HG03460 (cell line): ENCODE measurements at regions not wholly inside any gene's neighbourhood (a gene's known extent, or its start where the extent isn't known, plus 50 kb on each side); places are given as distances from the start of the nearest gene placed in this dataset.

Experiments
- ATAC-seq: cut with Tn5 transposase; IDR thresholded peaks from one replicate; pipeline ENCODE4 v1.9.1; 2021; ENCODE audit not compliant: unreplicated experiment

DNA sequence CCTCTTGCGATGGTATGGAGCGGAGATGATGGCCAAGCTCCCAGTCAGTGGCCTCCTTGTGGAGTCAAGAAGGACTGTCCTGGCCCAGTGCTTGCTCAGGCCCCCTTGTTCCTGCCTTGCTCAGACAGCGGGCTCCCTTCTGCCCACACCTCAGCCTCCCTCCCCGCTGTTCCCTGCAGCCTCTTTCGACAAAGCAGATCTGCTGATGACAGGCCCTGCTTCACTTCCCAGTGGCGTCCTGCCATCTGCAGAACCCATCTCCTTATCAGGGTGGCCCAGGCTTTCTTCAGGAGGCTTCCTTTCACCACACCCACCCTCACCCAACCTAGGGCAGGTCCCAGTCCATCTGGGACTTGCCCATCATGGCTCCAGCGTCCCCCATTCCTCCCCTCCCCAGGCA is 80.0 kb downstream of the CLDN34 start:
- ATAC-seq, result no peak

DNA sequence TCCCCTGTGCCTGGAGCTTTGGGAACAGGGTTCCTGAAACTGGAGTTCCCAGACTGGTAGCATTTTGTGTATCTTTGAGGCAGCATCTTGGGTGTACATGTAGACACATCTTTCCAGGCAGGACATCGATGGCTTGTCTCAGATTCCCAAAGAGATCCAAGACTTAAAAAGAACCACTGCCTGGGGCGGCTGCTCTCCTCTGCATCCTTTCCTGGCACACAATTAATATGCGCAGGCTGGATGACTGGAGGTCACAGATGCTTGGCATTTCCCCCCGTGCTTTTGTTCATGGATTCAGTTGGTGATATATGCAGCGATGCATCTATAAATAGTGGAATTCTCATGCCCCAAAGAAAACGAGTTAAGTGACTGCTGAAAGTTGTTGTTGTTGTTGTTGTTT is 80.5 kb downstream of the CLDN34 start:
- no peak for ATAC-seq

DNA sequence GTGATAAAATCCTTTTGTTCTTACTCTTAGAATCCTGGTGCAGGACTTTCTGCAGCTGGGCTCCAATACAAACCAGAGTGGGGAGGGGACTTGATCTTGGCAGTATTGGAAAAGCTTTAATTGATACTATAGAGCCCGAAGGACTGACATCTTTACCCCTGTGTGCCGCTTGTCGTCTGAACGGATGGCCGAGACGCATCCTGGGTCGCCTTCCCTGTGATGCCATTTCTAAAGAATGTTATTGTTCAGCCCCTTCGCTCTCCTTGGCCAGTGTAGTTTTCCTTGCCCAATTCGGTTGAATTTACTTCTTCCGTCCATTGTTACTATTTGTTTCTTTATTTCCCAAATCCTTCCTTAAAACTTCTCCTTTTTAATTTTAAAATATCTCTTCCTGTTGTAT is 80.9 kb downstream of the CLDN34 start:
- ATAC-seq, result no peak

DNA sequence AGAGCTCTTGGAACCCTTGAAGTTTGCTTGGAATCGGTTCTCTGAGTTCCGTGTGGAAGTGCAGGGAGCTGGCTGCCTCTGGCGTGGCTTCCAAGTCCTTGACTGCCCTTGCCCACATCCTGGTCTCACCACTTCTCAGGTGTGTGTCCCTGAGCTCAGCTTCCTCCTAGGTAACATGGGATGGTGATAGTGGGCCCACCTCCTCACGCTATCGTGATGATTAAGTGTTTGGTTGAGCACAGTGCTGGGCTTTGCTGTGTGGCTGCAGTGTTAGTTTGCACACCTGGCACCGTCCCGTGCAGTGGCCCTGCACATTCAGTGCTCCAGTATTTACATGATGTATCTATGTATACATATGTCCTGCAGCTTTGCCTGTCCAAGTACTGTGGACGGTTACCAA is 81.5 kb downstream of the CLDN34 start:
- no peak for ATAC-seq

DNA sequence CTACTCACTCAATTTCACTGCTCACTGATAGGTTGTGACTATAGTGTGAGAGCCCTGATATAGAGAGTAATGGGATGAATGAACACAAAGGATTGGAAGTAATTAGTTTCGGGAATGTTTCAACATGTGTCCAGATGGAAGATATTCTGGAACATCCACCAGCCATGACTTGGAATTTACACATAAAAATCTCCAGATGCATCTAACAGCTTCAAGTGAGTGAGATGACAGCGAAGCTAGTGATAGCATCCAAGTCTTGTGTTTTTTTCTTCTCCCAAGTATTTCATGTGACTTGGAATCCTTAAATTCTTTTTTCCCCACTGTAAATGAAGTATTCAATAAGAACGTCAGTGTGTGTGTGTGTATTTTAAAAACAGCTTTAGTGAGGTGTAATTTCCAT is 82.1 kb downstream of the CLDN34 start:
- no peak for ATAC-seq

DNA sequence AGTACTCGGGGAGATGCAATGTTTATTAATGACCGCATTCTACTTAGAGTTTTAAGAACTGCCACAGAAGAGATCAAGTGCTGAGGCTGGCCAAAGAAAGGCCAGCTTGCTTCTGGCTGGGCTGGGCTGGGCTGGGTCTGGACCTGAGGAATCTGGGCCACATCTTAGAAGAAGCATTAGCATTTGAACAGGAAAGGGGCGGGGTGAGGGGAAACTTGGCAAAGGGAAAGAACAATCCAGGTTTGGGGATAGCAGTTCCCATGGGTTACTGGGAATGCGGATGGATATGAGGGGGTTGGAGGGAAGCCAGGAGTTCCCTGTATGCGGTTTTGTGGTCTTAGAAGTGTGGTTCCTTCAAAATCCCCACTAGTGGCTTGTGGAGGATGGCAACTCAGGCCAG is 83.3 kb downstream of the CLDN34 start:
- no peak for ATAC-seq

DNA sequence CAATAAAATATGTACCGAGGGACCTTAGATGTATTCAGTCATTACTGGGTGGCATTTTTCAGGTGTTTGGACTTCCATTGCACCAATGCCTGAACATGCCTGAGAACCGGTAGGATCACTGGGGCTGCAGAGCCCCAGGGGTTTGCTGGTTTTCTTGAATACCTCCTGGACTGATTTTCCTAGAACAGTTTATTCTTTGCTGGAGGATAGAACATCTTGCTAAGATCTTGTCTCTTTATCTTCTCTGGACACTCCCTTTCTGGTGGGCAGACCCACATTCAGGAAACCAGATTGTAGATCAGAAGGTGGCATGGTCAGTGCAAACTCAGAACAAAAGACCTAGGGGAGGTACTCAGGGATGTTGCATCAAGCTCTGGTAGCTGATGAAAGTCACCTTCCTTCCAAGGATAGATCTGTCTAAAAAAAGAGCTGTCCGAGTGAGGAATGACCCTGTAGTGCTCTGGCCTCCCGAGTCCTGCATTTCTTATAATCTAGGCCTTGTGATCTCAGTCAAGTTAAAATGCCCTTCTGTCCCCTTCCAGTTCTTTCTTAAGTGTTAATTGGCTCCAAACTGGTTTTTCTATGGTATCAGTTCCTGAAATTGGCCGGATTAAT is 84.8 kb downstream of the CLDN34 start:
- ATAC-seq, result no peak

DNA sequence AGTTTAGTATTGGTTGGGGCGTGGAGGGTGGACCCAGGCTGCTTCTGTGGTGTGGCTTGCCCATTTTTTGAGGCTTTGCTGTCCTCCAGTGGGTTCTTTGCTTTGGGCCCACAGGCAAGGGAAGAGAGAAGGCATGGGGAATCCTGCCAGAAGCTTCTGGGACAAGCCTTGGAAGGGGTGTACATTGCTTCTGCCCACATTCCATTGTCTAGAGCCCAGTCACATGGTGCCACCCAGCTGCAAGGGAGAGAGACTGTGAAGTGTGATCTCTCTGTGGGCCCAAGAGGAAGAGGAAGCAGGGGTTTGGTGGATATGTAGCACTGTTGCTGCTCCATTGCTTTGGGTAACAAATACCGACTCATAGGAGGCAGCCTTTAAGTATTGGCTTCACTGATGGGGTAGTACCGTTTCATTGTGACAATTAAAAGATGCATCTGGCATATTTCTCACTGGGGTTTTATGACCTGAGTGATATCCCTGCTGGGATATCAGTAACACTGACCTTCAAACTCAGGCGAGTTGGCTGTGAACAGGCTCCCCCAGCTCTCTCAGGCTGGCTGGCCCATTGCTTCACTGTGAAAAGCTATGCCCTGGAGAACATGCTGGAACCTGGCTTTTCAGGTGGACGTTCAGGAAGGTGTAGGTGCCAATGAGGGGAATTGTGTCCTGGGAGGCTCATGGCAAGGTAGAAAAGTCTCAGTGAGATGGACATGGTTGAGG is 85.9 kb downstream of the CLDN34 start:
- ATAC-seq, result no peak

DNA sequence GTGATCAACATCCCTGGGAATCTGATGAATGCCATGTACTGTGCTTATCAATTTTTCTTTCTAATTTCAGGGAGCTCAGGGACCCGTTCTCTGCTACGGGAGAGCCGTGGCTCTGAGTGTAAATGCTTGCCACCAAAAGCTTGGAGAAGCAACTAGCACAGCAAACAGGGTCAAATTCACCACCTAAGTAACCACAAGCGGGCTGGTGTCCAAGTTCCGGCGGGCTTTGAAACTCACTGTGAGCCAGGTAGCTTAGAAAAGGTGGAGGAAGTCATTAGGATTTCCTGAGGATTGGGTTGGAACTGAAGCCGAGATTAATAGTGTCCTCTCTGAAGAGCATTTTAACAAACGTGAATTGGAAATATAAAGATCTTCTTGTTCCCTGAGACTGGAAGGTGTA is 87.2 kb downstream of the CLDN34 start:
- ATAC-seq, result no peak

DNA sequence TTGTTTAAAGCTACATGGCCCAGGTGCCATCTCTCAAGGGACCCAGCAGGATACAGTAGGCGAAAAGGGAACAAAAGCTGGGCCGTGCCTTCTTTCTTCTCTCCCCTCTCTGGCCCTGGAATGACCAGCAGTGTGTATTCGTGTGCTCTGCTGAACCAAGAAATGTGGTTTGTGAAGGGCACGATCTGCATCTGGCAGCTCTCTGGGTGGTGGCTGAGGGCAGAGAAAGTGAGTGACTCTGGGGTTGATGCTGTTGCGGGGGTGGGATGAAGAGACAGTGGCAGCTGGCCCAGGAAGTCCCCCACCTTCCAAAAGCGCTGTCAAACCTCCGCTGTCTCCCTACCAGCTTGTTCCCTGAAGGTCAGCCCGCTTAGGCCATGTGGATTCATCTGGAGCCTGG is 88.3 kb downstream of the CLDN34 start:
- ATAC-seq, result no peak

DNA sequence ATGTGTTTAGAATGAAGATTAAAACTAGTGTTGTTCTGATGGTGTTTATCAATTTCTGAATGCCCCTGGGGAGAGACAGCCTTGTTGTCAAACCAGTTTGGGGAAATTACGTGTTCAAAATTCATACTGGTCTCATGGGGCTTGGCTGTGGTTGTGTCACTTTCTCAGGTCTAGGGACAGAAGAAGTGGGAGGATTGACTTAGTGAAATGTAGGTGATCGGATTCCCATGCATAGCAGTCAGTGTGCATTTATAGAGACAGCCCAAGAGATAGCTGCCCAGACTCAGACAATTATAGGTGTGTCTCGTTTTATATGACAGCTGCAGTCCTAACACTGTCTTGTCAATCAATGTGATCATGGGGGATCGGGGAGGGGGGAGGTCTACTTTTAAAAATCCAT is 94.4 kb upstream of the CLCN4 start:
- ATAC-seq, result no peak

DNA sequence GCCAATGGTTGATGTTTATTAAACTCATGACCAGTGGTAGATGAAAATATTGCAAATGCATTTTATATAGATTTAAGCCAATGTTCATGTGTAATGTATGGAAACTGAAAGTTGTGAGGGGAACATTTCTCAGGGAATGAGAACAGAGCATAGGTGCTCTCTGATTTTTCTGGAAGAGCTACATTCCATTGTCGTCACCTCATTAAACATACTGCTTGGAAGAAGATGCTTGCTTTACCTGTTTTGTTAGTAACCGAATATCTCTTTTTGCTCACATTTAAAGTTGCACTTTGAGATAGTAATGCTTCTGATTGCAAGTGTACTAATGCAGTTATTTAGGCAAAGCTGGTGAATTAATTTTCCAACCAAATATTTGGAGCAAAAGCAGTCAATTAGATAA is 93.8 kb upstream of the CLCN4 start:
- no peak for ATAC-seq

DNA sequence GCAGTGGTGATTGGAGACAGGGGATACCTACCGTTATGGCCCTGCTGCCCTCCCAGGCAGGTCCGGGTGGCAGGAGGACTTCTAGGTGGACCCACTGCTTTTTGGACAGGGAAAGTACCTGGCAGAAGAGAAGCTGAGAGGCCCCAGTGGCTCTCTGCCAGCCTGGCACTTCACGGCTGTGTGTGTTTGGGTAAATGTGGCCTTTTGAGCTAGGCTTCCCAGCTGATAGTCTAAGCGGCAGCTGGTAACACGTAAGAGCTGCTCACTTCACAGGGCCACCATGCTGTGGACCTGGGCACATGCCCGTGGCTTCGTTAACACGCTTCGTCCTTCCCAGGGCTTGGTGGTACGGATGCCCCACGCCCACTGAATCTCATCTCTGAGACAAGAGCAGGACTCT is 92.0 kb upstream of the CLCN4 start:
- ATAC-seq, result no peak

DNA sequence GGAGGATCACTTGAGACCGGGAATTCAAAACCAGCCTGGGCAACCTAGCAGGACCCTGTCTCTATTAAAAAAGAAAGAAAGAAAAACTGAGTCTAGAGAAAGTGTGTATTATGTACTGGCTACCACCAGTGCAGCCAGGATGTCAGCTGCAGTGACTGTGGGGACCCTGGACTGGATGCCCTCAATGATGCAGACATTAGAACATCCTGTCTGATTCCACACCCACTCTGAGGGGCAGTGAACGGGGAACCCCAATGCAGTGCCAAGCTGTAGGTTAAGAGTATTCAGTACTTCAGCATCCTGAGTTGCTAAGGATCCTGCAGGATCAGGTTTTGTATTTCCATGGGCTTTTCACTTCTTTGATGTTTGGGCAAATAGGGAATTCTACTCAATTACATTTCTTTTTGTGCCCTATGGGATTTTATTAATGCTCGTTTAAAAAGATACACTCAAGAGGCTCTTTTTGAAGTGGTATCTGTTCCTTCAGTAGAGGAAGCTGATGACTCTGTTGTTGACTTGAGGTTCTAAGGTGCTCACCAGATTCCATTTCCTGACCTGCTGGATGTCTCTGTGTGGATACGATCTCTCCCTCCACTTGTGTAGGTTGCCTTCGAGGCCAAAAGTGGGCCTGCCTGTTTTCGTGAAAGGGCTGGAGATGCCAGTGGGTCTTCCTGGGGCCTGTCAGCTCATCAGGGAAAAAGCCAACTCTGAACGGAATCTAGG is 85.9 kb upstream of the CLCN4 start:
- no peak for ATAC-seq

DNA sequence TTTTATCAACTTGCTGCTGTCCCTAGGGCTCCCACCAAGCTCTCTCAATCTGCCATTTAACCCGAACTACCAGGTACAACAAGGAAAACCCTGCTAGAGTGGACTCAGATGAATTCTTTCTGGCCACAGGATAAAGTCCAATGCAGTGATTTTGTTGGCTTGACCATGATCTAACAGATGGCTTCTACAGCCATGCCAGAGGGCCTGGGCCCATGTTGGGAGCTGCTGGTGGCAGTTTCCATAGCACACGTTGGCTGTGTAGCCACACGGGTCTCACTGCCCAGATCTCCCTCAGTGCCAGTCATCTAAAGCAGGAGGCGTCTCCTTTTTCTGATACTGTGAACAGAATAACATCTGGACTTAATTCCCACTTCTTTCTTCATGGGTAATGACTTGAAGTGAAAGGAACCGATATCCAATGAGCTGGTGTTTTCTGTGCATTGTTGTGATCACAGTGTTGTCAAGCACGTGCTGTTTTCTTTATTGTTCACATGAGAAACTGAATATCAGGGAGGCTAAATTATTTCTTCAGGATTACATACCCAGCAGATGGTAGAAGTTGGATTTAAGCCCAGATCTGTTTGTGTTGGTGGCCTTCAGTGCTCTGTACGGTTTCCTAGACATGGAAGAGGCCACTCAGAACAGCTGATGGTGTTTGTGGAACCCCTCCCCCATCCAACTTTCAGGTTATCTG is 85.2 kb upstream of the CLCN4 start:
- no peak for ATAC-seq

DNA sequence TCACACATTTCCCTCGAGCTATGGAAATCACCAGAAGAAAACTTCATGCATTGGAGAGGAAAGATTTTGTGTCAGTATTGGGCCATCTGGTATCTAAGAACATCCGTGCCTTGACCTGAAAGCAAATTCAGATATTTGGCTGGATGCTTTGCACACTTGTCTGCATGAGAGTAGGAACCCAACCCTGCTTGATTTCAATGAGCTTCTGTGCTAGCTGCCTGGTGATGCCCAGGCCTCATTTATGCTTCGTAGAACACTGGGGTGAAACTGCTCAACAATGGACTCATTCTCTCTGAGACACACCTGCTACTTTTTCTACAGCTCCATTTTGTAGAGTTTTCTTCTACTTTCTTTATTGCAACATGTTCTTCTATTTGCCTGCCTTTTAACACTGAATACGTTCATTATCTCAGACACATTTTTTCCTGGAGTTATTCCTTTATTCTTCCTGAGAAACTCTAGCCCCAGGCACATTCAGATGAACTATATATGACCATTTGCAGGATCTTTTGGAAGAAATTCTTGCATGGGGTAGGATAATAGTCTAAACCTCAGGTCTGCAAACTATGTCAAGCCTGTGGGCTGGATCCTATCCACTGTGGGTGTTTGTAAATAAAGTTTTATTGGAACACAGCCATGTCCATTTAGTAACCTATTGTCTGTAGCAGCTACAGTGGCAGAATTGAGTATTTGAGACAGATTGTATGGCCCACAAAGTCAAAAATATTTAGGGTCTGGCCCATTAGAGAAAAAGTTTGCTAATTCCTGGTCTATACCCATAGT is 83.8 kb upstream of the CLCN4 start:
- ATAC-seq, result no peak

DNA sequence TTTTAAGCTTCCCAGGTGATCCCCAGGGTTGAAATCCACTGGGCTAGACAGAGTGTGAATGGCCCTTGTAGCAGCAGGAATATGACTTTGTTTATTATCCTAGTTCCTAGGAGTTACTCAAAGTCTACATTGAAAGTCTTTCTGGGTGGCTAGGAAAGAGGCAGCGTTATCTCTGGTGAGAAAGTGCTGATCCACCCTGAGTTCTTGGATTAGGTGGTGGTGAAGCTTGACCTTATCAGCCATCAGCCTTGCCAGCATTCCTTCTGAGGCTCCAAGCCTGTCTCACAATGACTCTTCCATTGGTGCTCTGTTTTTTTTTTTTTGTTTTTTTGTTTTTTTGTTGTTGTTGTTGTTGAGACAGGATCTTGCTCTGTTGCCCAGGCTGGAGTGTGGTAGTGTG is 83.1 kb upstream of the CLCN4 start:
- no peak for ATAC-seq

DNA sequence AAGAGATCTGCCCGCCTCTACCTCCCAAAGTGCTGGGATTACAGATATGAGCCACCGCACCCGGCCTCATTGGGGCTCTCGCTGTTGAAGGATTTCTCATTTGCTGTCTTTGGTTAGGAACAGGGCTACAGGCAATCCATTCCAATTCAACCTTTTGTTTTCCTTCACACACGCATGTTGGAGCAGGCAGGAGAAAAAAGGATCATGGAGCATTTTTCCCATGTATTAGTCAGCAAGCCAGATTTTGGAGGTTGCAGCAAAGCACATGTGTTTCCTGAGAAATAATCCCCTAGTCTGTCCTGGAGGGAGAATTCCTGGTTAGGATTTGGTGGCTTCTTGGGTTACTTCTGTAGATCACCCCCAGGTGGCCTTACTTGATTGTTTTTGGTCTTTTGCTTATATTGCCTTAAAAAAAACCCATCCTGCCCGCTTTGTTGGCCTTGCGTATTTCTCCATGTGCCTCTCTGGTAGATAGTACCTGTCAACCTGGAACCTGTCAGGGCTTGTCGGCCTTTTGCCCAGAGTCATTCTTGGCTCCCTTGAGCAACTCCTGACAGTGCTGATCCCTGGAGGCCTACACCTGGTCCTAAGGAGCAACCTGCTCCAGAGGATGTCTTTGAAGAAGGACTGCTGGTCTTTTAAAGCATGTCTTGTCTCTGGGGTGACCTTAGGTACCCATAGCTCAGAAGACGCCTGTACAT is 82.4 kb upstream of the CLCN4 start:
- no peak for ATAC-seq

DNA sequence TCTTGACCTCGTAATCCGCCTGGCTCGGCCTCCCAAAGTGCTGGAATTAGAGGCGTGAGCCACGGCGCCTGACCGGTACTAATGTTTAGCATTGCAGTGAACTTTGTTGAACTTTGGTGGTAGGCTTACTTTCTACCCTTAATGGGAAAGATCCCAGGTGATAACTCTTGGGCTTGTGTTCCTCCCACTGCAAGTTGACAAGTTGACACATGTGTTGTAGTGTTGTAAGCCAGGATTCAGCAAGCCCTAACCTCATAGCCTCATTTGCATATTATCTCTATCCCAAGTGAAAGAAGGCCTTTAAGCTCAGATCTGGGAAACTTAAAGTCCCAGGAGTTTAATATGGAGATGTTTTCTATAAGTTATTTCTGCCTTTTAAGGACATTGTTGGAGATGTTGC is 80.0 kb upstream of the CLCN4 start:
- no peak for ATAC-seq

DNA sequence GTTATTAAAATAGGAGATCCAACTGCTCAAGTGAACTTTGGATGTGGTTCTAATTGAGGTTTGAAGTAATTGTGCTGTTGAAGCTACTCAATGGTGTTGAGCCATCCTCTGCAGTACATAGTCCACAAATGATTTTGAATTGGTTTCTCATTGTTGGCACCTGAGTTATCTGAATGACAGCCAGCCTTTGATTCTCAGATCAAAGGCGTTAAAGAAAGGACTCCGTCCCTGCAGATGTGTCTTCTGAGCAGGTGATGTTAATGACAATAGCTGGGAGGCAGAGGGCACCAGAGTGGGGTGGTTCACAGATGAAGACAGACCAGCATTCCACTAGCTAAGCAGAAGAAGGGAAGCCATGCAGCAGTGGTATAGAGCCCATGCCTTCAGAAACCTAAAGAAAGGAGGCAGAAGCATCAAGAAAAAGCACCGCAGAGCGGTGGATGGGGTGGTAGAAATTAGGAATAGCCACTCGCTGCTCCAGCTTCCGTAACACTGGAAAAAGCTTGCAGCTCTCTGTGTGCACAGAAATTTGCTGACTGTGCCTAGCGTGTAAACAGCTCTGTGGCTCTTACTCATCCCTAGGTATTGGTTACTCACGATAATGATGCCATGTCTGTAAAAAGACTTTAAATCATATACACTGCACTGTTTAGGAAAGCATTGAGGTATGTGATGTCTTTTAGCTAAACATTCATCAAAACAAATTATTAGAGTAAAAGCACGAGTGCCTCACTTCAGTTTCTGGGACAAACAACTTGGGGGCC is 79.2 kb upstream of the CLCN4 start:
- ATAC-seq, result no peak
